GM21528 (cell line): ENCODE measurements at regions not wholly inside any gene's neighbourhood (a gene's known extent, or its start where the extent isn't known, plus 50 kb on each side); places are given as distances from the start of the nearest gene placed in this dataset.
"Not testable (repeated sequence)": the region's sequence is repeated elsewhere in the genome, so short reads cannot be mapped to it uniquely, and the experiment has no call there.

Experiments
- ATAC-seq: cut with Tn5 transposase; IDR thresholded peaks from one replicate; pipeline ENCODE4 v1.9.1; 2021; ENCODE audit warnings: mild to moderate bottlenecking, moderate library complexity; ENCODE audit not compliant: unreplicated experiment, low FRiP score

DNA sequence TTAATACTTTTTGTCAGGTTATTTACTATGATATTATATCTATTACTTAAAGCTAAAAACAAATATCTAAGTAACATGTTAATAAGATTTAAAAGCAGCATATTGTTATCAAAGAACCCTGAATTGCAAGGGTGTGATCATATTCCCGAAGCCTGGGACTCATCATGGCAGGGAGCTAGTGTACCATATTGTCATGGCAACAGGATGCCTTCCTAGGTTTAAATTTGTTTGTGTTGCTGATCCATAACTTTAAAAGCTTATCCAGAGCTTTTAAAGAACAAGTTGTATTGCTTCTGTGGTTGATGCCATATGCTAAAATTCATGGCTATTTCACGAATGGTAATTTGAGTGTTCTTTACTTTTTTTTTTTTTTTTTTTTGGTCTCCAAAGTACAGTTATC, 500.5 kb downstream of the NAV3 start:
- no peak for ATAC-seq

DNA sequence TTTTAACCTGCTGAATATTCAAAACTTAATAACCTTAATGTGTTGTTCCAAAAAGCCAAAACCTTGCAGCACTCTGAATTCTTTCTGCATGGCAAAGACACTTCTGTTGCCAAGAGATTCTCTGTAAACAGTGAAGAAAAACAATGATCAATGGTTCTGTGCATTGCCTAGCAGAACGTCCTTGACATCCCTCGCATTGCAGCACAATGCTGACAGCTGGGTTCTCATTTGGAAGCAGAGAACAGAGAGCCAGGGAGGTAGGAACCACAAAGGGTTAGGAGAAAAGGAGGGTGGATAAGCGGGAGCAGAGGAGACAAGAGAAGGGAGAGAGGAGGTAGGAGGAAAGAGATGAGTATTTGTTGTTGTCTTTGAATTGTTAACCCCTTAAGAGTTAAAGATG, 501.1 kb downstream of the NAV3 start:
- ATAC-seq = no peak

- ATAC-seq = no peak
These were observed 507.5 kb downstream of the NAV3 start for GRCh38 chr12:78338054-78338785.

DNA sequence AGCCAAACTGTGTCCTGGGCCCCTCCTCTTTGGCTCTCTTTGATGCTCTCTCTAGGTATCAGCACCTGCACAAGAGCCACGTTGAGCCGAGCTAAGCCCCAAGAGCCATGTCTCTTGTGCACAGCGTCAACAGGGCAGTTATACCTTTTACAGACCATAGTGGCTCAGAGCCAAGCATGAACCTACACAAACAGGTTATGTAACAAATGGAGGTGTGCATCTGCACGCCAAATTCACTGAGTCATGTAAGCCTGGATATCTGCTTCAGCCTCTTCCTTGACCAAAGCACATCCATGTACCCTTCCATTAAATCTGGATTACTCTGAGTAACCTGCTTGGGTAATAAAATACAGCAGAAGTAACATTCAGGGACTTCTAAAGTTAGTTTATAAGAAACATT, 509.7 kb downstream of the NAV3 start:
- ATAC-seq = no peak

DNA sequence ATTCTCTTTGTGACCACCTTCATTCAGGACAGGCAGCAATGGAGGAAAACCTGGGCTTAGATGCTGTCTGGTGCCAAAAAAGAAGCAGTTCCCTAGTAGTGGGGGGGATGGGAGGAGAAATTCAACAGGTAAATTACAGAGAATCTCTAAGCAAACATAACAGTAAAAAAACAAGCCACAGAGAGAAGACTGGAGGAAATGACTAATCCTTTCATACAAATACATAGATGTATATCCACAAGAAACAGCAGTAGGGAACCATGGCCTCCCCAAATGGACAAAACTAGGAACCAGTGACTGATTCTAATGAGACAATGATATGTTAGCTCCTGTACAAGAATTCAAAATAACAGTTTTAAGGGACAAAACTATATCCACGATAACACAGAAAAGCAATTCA, 513.0 kb downstream of the NAV3 start:
- ATAC-seq = no peak

DNA sequence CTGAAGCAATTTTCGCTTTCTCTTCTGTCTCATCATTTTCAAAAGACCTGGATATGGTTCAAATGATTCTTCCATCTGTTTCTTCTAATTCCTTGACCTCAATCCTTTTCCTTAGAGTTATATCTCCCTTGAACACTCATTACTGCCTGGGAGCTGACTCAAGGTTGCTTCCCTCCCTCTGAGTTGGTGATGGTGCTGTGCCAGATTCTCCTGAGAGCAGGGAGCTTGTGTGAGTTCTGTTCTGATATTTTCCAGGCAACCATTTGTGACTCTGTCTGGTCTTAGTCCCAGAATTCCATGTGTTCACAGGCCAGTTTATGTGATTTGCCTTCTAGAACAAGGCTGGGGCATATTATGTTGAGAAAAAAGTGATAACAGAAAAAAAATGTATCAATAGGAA, 505.1 kb upstream of the SYT1 start:
- ATAC-seq = no peak

GRCh38 chr12:78361683-78362082, 502.9 kb upstream of the SYT1 start:
- no peak for ATAC-seq

- no peak for ATAC-seq
These were observed 493.3 kb upstream of the SYT1 start for GRCh38 chr12:78371284-78371683.

DNA sequence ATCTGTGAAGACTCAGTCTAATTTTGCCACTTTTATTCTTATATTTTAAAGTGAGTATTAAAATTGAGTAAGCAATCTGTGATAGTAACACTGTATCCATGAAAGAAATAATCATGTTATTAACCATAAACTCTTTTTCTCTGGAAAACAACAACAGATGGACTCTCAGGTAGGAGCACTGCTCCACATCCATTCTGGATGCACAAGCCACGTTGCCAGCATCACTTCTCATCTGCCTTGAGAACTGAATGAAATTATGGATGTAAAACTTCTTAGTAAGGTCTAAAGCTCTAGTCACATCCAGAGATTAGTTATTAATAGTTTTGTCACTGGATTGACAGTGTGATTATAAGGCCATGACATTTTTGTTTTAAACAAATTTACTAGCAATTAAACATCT, 489.1 kb upstream of the SYT1 start:
- ATAC-seq = no peak

- ATAC-seq = no peak
These were observed 488.3 kb upstream of the SYT1 start for GRCh38 chr12:78376257-78376656.

- not testable (repeated sequence) for ATAC-seq
These were observed 485.5 kb upstream of the SYT1 start for GRCh38 chr12:78379065-78379464.

- ATAC-seq = no peak
These were observed 481.2 kb upstream of the SYT1 start for GRCh38 chr12:78383414-78383813.

DNA sequence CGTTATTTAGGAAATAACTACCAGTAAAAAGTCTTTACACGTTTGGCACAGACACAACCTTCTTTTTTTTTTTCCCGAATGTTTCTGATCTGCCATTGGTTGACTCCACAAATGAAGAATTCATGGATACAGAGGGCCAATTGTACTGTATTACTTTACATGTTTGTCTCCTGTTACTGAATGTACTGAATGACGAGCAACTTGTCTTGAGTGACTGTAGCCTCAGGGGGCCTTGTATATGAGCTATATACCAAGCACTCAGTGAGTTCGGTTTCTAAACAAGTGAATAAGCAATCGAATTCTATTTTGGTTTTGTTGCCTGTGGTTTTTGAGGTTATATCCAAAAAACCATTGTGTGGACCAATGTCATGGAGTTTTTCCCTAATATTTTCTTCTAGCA, 480.0 kb upstream of the SYT1 start:
- ATAC-seq = no peak

- no peak for ATAC-seq
These were observed 479.0 kb upstream of the SYT1 start for GRCh38 chr12:78385541-78385940.

DNA sequence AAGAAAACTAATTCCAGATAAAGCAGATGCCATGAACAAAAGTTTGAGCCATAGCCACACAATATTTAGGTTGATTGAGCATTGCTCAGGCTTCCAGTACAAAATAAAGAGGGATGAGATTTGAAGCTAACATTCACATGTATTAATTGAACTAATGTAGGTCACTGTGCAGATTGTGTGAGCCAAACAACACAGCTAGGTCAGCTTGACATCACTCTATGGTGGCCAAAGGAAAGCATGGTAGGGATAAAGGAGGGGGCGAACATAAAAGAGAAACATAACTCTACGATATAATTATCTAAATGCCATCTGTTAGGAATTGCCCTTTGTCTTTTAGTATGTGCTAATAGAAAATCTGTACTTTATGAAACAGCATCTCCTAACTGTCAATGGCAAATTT, 477.7 kb upstream of the SYT1 start:
- no peak for ATAC-seq

DNA sequence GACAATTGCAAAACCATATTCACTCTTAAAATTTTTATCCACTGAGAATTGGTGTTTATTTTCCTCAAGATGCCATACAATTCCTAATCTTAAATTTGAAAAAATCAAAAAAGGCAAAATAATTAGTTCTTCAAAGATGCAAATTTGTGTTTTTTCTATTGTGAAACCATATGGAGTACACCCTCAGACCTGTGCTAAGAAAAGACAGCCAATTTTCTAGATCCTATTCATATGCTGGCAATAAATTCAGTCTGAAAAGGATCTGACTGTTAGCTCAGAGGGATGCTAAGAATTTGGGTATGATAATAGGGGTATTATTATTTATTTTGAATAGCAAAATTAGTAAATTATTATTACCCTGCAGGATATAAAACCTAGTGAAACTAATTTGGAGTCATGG, 476.9 kb upstream of the SYT1 start:
- no peak for ATAC-seq

GRCh38 chr12:78388461-78388860, 476.1 kb upstream of the SYT1 start:
- ATAC-seq = no peak

GRCh38 chr12:78390920-78391319, 473.7 kb upstream of the SYT1 start:
- ATAC-seq = no peak

- ATAC-seq = no peak
These were observed 471.7 kb upstream of the SYT1 start for GRCh38 chr12:78392918-78393317.

- no peak for ATAC-seq
These were observed 468.6 kb upstream of the SYT1 start for GRCh38 chr12:78395961-78396360.

DNA sequence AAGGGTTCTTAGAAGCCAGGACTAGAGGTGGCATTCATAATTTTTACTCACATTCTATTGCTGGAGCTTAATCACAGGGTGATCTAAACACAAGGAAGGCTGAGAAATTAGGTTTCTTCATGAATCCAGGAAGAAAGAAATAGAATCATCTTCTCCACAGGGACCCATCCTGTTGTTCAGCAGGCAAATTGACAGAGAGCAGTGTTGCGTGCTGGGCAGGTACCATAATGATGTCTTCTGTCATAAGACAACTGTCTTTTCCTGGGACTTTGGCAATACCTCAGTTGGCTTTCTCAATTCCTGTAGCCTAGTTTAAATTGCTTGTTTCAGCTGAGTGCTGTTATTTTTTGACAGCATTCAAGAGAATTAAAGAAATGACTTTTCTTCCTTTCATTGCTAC, 468.0 kb upstream of the SYT1 start:
- no peak for ATAC-seq

GRCh38 chr12:78398750-78399149, 465.8 kb upstream of the SYT1 start:
- ATAC-seq = no peak
